ENCODE measurements at regions not wholly inside any gene's neighbourhood (a gene's known extent, or its start where the extent isn't known, plus 50 kb on each side); places are given as distances from the start of the nearest gene placed in this dataset.
"Not testable (repeated sequence)": the region's sequence is repeated elsewhere in the genome, so short reads cannot be mapped to it uniquely, and the experiment has no call there.

DNA sequence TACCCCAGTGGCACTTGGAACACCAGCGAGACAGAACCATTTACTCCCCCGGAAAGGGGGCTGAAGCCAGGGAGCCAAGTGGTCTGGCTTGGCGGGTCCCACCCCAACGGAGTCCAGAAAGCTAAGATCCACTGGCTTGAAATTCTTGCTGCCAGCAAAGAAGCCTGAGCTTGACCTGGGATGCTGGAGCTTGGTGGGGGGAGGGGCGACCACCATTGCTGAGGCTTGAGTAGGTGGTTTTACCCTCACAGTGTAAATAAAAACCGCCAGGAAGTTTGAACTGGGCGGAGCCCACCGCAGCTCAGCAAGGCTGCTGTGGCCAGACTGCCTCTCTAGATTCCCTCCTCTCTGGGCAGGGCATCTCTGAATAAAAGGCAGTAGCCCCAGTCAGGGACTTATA lies 62.8 kb downstream of the RPS24 start:
- not testable (repeated sequence) for H3K4me3 ChIP-seq (ENCODE audit: low read length)

GRCh38 chr10:78102593-78102992 lies 68.9 kb downstream of the RPS24 start:
- not testable (repeated sequence) for H3K4me3 ChIP-seq (ENCODE audit: low read length)

DNA sequence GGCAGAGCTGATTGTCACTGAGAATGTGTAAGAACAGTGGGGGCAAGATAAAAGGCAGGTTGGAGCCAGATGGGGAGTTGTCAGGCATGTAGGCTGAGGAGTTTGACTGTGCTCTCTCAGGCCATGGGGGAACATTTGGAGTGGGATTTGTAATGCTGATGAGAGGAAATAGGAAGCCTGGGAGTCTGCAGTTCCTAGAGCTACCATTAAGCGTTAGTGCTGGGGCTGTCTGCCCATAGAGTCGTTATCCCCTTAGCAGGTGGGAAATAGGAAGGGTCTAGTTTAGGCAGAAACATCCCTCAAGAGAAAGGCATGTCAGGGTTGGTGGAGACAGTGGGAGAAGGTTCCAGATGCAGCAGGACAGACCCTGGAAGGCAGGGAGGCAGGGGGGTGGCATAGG lies 75.5 kb downstream of the RPS24 start:
- TF ChIP-seq ZNF274 (IDR thresholded peaks at IDR 0.05; ENCODE audit: low read depth, low read length): no peak
- H3K4me3 ChIP-seq (ENCODE audit: low read length): no peak overlapping the region

- no peak for TF ChIP-seq ZNF274 (IDR thresholded peaks at IDR 0.05; ENCODE audit: low read depth, low read length)
Observed at GRCh38 chr10:78115135-78115853, 81.6 kb downstream of the RPS24 start.

DNA sequence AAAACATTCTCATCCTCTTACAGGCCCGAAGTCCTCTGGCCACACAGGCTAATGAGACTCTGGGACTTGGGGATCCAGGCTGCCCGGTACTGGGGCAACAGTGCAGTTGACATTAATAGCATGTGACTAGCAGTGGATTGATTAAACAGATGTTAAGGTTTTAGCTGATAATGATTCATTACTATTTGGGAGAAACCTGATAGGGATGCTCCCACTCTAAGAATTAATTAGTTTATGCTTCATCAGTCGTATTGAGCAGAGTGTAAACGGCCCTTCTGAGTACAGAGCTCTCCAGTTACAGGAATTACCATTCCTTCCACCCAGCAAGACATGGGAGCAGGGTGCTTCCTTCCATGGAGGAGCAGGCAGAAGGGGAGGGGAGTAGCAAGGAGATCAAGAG lies 82.7 kb downstream of the RPS24 start:
- H3K4me3 ChIP-seq (ENCODE audit: low read length): no peak overlapping the region
- no peak for TF ChIP-seq ZNF274 (IDR thresholded peaks at IDR 0.05; ENCODE audit: low read depth, low read length)

More at GRCh38 chr10:78115135-78115853, 81.6 kb downstream of the RPS24 start:
- H3K4me3 ChIP-seq (ENCODE audit: low read length): no peak overlapping the region

DNA sequence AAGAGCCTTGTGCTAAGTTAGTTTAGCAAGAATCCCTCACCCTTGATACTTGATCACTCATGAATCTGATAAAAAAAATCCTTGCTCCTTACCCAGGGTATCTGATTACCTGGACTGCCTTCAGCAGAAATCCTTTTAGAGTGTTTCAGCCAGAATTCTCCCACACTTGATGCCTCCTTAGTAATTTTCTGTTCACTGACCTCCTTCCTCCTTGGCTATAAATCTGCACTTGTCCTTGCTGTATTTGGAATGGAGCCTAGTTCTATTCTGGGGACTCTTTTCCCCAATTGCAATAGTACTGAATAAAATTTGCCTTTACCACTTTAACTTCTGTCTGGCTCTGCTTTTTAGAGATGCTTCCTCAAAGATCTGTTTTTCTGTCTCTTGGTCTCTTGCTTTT lies 84.9 kb downstream of the RPS24 start:
- H3K4me3 ChIP-seq (ENCODE audit: low read length): no peak overlapping the region
- TF ChIP-seq ZNF274 (IDR thresholded peaks at IDR 0.05; ENCODE audit: low read depth, low read length): no peak

- no peak overlapping the region for H3K4me3 ChIP-seq (ENCODE audit: low read length)
- TF ChIP-seq ZNF274 (IDR thresholded peaks at IDR 0.05; ENCODE audit: low read depth, low read length): no peak
Observed at GRCh38 chr10:78121801-78122200, 88.1 kb downstream of the RPS24 start.

GRCh38 chr10:78124167-78124566 lies 90.5 kb downstream of the RPS24 start:
- TF ChIP-seq ZNF274 (IDR thresholded peaks at IDR 0.05; ENCODE audit: low read depth, low read length): no peak
- no peak overlapping the region for H3K4me3 ChIP-seq (ENCODE audit: low read length)

- H3K4me3 ChIP-seq (ENCODE audit: low read length): no peak overlapping the region
- no peak for TF ChIP-seq ZNF274 (IDR thresholded peaks at IDR 0.05; ENCODE audit: low read depth, low read length)
Observed at GRCh38 chr10:78129211-78129610, 95.5 kb downstream of the RPS24 start.

GRCh38 chr10:78130966-78131710 lies 97.5 kb downstream of the RPS24 start:
- no peak for TF ChIP-seq ZNF274 (IDR thresholded peaks at IDR 0.05; ENCODE audit: low read depth, low read length)
- H3K4me3 ChIP-seq (ENCODE audit: low read length): no peak overlapping the region

DNA sequence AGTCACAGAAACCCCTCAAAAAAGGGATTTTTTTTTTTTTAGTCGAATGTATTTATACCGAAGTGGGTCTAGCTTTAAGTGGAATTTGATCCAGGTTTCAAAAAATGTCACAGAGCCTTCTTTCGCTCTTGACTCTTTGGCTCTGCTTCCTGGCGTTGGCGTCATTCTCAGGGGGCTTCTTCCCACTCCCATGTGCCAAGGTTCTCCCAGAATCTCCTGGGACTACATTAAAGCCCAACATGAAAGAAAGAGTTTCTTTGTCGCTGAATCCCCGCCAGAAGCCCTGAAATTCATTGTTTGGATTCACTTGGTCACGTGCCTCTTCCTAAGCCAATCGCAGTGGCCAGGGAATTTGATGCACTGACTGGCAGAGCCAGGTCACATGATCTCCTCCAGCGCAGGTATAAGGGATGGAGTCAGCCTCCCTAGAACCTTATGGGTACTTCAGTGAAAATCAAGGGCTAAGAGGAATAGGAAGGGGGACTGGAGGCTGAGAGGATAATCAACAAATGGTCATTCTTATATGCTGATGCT lies 101.2 kb downstream of the RPS24 start:
- no peak for TF ChIP-seq ZNF274 (IDR thresholded peaks at IDR 0.05; ENCODE audit: low read depth, low read length)
- H3K4me3 ChIP-seq (ENCODE audit: low read length): no peak overlapping the region

GRCh38 chr10:78137147-78137546 lies 103.5 kb downstream of the RPS24 start:
- TF ChIP-seq ZNF274 (IDR thresholded peaks at IDR 0.05; ENCODE audit: low read depth, low read length): no peak
- no peak overlapping the region for H3K4me3 ChIP-seq (ENCODE audit: low read length)

DNA sequence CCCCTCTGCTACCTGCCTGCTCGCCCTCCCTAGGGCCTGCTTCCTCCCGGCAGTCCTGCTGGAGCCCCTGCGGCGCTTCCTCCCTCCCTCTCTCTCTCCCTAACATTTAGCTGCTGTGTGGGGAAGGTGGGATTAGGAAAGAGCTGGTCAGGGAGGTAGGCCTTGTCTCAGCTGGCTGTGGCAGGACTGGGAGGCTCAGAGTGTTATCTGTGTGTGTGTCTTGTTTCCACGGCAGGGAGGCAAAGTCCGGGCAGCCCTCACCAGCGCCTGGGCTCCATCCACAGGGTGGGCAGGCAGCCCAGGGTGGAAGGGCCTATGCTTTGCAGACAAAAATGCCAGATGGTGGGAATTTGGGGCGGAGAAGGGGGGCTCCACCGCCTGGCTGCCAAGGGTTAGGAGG lies 105.7 kb downstream of the RPS24 start:
- H3K4me3 ChIP-seq (ENCODE audit: low read length): no peak overlapping the region
- no peak for TF ChIP-seq ZNF274 (IDR thresholded peaks at IDR 0.05; ENCODE audit: low read depth, low read length)

GRCh38 chr10:78140066-78140630 lies 106.5 kb downstream of the RPS24 start:
- no peak overlapping the region for H3K4me3 ChIP-seq (ENCODE audit: low read length)
- TF ChIP-seq ZNF274 (IDR thresholded peaks at IDR 0.05; ENCODE audit: low read depth, low read length): no peak

- no peak for TF ChIP-seq ZNF274 (IDR thresholded peaks at IDR 0.05; ENCODE audit: low read depth, low read length)
Observed at GRCh38 chr10:78143576-78143975, 109.9 kb downstream of the RPS24 start.

More at GRCh38 chr10:78143576-78143975, 109.9 kb downstream of the RPS24 start:
- H3K4me3 ChIP-seq (ENCODE audit: low read length): no peak overlapping the region

Measured in GM08714 (cell line).